ENCODE measurements at regions not wholly inside any gene's neighbourhood (a gene's known extent, or its start where the extent isn't known, plus 50 kb on each side); places are given as distances from the start of the nearest gene placed in this dataset.

- WGBS (ENCODE audit: insufficient coverage), result 96% methylated on average over 4 of the region's 5 CpGs
- H3K9ac ChIP-seq (ENCODE audit: insufficient read depth, low read length, poor library complexity, severe bottlenecking), result no peak overlapping the region
- no peaks in the 10 kb centered on the region for H3K36me3 ChIP-seq (replicated peaks in 1 of 2; ENCODE audit: control insufficient read depth in 1 of 2, insufficient read depth in 2 of 2, low read length in 2 of 2)
- H3K27ac Mint-ChIP-seq, result no peak overlapping the region
- peaks cover 4 to 6% of the 10 kb centered on the region in 2 donors for H3K4me1 ChIP-seq (ENCODE audit: control insufficient read depth in 1 of 2, insufficient read depth in 2 of 2, low read length in 2 of 2)
- H3K4me1 Mint-ChIP-seq, result peaks cover 11% of the 10 kb centered on the region
- H3K36me3 Mint-ChIP-seq, result no peaks in the 10 kb centered on the region
- no peak overlapping the region for H3K27ac ChIP-seq (ENCODE audit: low read depth in 1 of 2, low read length in 2 of 2)
- no peak overlapping the region for H2AFZ ChIP-seq (ENCODE audit: insufficient read depth, low read depth, low read length, poor library complexity, severe bottlenecking)
- TF ChIP-seq CTCF (IDR thresholded peaks at IDR 0.05), result no peak
- no peaks in the 10 kb centered on the region for H3K9me3 ChIP-seq (replicated peaks in 1 of 2; ENCODE audit: control insufficient read depth in 1 of 2, insufficient read depth in 1 of 2, low read length in 2 of 2)
- DNase-seq, result no peak
- no peak overlapping the region for H3K4me3 Mint-ChIP-seq
- H3K4me3 ChIP-seq (replicated peaks in 1 of 3; ENCODE audit: low read depth in 2 of 3, low read length in 3 of 3), result no peak overlapping the region
- intact Hi-C loops (cut with micrococcal nuclease), result no loop called here
- no peaks in the 10 kb centered on the region for H4K20me1 ChIP-seq (ENCODE audit: insufficient read depth, low read length)
- no peak overlapping the region for H3K4me2 ChIP-seq (replicated peaks; ENCODE audit: extremely low read depth, low read length, poor library complexity, severe bottlenecking)
- no peaks in the 10 kb centered on the region for H3K79me2 ChIP-seq (ENCODE audit: insufficient read depth, low read length)
- H3K27me3 ChIP-seq (ENCODE audit: control insufficient read depth in 2 of 2, insufficient read depth in 2 of 2, low read length in 2 of 2), result no peaks in the 10 kb centered on the region
- H3K9me3 Mint-ChIP-seq, result no peaks in the 10 kb centered on the region
- peaks cover 0 to 2% (median 0%) of the 10 kb centered on the region in 3 donors for H3K27me3 Mint-ChIP-seq (ENCODE audit: low read depth in 3 of 3)
Measured at GRCh38 chr1:192522673-192523072, 52.9 kb upstream of the RGS1 start.

- Mint-ChIP-seq H3K27ac (no peak overlapping the region), H3K4me3 (no peak overlapping the region), H3K4me1 (peaks cover 9% of the 10 kb centered on the region), H3K9me3 (no peaks in the 10 kb centered on the region), H3K27me3 (ENCODE audit: low read depth in 3 of 3) (peaks cover 0 to 2% (median 0%) of the 10 kb centered on the region in 3 donors), H3K36me3 (no peaks in the 10 kb centered on the region)
- Histone ChIP-seq H3K27ac (ENCODE audit: low read depth in 1 of 2, low read length in 2 of 2) (no peak overlapping the region), H3K4me2 (replicated peaks; ENCODE audit: extremely low read depth, low read length, poor library complexity, severe bottlenecking) (no peak overlapping the region), H4K20me1 (ENCODE audit: insufficient read depth, low read length) (no peaks in the 10 kb centered on the region), H3K79me2 (ENCODE audit: insufficient read depth, low read length) (no peaks in the 10 kb centered on the region), H3K4me3 (replicated peaks in 1 of 3; ENCODE audit: low read depth in 2 of 3, low read length in 3 of 3) (no peak overlapping the region), H3K9me3 (replicated peaks in 1 of 2; ENCODE audit: control insufficient read depth in 1 of 2, insufficient read depth in 1 of 2, low read length in 2 of 2) (no peaks in the 10 kb centered on the region), H3K9ac (ENCODE audit: insufficient read depth, low read length, poor library complexity, severe bottlenecking) (no peak overlapping the region), H3K27me3 (ENCODE audit: control insufficient read depth in 2 of 2, insufficient read depth in 2 of 2, low read length in 2 of 2) (no peaks in the 10 kb centered on the region), H3K4me1 (ENCODE audit: control insufficient read depth in 1 of 2, insufficient read depth in 2 of 2, low read length in 2 of 2) (peaks cover 2 to 6% of the 10 kb centered on the region in 2 donors), H3K36me3 (replicated peaks in 1 of 2; ENCODE audit: control insufficient read depth in 1 of 2, insufficient read depth in 2 of 2, low read length in 2 of 2) (no peaks in the 10 kb centered on the region), H2AFZ (ENCODE audit: insufficient read depth, low read depth, low read length, poor library complexity, severe bottlenecking) (no peak overlapping the region)
- WGBS (ENCODE audit: insufficient coverage), result no CpG with 5 or more reads among the region's 1 CpG
- intact Hi-C loops (cut with micrococcal nuclease), result no loop called here
- TF ChIP-seq CTCF (IDR thresholded peaks at IDR 0.05), result no peak
- no peak for DNase-seq
Measured at GRCh38 chr1:192524223-192524622, 51.4 kb upstream of the RGS1 start.

Data from CD14-positive monocyte (primary cell).